Sigmoid colon (tissue), 4 donors: ENCODE measurements at regions not wholly inside any gene's neighbourhood (a gene's known extent, or its start where the extent isn't known, plus 50 kb on each side); places are given as distances from the start of the nearest gene placed in this dataset.

Experiments used
- EP300 ChIP-seq, 4 donors: sonication (generic); formaldehyde crosslinking; IDR thresholded peaks; one replicate each; pipeline ENCODE4 v1.6.1; 2017; ENCODE audit warnings: antibody characterized with exemption in 4 of 4
- POLR2A ChIP-seq, 2 donors: fragments of 450-650 bp; IDR thresholded peaks; one replicate each; pipeline ENCODE4 v1.6.1; 2016; ENCODE audit warnings: antibody characterized with exemption in 2 of 2, mild to moderate bottlenecking in 2 of 2, moderate library complexity in 2 of 2
- POLR2AphosphoS5 ChIP-seq, 4 donors: sonication (generic); formaldehyde crosslinking; IDR thresholded peaks; one replicate each; pipeline ENCODE4 v1.6.1; 2017; ENCODE audit warnings: antibody characterized with exemption in 4 of 4
- TF ChIP-seq, protein P1 (sequence below), 4 experiments: fragments of 450-650 bp in 3 of 4; fragments of 200-600 bp in 1 of 4; IDR thresholded peaks; one replicate each; pipeline ENCODE4 v1.5.1; 2016 to 2019; ENCODE audit warnings: antibody characterized with exemption in 4 of 4, mild to moderate bottlenecking in 3 of 4, moderate library complexity in 2 of 4

GRCh38 chr2:22247466-22247865 is 1123.7 kb downstream of the TDRD15 start:
- TF ChIP-seq, protein P1, sequence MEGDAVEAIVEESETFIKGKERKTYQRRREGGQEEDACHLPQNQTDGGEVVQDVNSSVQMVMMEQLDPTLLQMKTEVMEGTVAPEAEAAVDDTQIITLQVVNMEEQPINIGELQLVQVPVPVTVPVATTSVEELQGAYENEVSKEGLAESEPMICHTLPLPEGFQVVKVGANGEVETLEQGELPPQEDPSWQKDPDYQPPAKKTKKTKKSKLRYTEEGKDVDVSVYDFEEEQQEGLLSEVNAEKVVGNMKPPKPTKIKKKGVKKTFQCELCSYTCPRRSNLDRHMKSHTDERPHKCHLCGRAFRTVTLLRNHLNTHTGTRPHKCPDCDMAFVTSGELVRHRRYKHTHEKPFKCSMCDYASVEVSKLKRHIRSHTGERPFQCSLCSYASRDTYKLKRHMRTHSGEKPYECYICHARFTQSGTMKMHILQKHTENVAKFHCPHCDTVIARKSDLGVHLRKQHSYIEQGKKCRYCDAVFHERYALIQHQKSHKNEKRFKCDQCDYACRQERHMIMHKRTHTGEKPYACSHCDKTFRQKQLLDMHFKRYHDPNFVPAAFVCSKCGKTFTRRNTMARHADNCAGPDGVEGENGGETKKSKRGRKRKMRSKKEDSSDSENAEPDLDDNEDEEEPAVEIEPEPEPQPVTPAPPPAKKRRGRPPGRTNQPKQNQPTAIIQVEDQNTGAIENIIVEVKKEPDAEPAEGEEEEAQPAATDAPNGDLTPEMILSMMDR (IDR thresholded peaks at IDR 0.05) = no peak
- TF ChIP-seq EP300 (IDR thresholded peaks at IDR 0.05) (no peak), POLR2A (IDR thresholded peaks at IDR 0.05) (no peak), POLR2AphosphoS5 (IDR thresholded peaks at IDR 0.05) (no peak)
